ENCODE measurements at regions not wholly inside any gene's neighbourhood (a gene's known extent, or its start where the extent isn't known, plus 50 kb on each side); places are given as distances from the start of the nearest gene placed in this dataset.

DNA sequence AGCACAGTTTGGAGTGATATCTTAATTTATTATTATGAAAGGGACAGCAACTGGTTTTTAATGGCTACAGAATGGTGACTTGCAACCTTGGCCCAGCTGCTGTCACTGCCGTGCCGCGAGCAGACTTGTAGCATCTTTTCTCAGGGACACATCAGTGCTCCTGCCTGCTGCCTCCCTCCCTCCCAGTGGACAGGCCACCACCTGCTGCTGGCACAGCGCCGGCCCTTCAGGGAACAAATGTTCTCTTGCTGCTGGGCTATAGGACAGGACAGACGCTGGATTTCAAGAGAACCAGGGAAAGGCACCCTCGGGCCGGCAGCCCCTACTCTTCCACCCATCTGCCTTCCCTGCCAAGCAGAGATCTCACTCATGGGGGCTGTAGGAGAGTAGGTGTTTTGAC is 413.8 kb upstream of the NFIA start:
- TF ChIP-seq, protein P1, sequence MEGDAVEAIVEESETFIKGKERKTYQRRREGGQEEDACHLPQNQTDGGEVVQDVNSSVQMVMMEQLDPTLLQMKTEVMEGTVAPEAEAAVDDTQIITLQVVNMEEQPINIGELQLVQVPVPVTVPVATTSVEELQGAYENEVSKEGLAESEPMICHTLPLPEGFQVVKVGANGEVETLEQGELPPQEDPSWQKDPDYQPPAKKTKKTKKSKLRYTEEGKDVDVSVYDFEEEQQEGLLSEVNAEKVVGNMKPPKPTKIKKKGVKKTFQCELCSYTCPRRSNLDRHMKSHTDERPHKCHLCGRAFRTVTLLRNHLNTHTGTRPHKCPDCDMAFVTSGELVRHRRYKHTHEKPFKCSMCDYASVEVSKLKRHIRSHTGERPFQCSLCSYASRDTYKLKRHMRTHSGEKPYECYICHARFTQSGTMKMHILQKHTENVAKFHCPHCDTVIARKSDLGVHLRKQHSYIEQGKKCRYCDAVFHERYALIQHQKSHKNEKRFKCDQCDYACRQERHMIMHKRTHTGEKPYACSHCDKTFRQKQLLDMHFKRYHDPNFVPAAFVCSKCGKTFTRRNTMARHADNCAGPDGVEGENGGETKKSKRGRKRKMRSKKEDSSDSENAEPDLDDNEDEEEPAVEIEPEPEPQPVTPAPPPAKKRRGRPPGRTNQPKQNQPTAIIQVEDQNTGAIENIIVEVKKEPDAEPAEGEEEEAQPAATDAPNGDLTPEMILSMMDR (conservative IDR thresholded peaks at IDR 0.05 in 1 of 2, IDR thresholded peaks at IDR 0.05 in 1 of 2; ENCODE audit: low read depth in 1 of 2, low read length in 2 of 2) = no peak
- no peak for TF ChIP-seq EZH2 (IDR thresholded peaks at IDR 0.05; ENCODE audit: low read length, missing control alignments)

All from fibroblast of lung (primary cell).